IgD-negative memory B cell (primary cell): ENCODE measurements at regions not wholly inside any gene's neighbourhood (a gene's known extent, or its start where the extent isn't known, plus 50 kb on each side); places are given as distances from the start of the nearest gene placed in this dataset.

Source experiments
- H3K27ac Mint-ChIP-seq, 3 donors: one replicate each; pipeline ENCODE4 v1.8.0; 2020 to 2022; ENCODE audit warnings: mild to moderate bottlenecking in 3 of 3, mixed read lengths in 3 of 3, moderate library complexity in 1 of 3
- H3K27me3 Mint-ChIP-seq: one replicate; pipeline ENCODE4 v1.8.0; 2021; ENCODE audit warnings: mixed read lengths
- H3K36me3 Mint-ChIP-seq: one replicate; pipeline ENCODE4 v1.8.0; 2020; ENCODE audit warnings: mild to moderate bottlenecking, mixed read lengths
- H3K4me1 Mint-ChIP-seq, 3 donors: one replicate each; pipeline ENCODE4 v1.8.0; 2020 to 2022; ENCODE audit warnings: mixed read lengths in 3 of 3, mild to moderate bottlenecking in 1 of 3
- H3K4me3 Mint-ChIP-seq, 4 donors: one replicate each; pipeline ENCODE4 v1.8.0; 2020 to 2022; ENCODE audit warnings: mild to moderate bottlenecking in 4 of 4, mixed read lengths in 4 of 4, moderate library complexity in 3 of 4
- H3K9me3 Mint-ChIP-seq, 3 donors: one replicate each; pipeline ENCODE4 v1.8.0; 2020 to 2021; ENCODE audit warnings: mixed read lengths in 3 of 3, mild to moderate bottlenecking in 1 of 3

DNA sequence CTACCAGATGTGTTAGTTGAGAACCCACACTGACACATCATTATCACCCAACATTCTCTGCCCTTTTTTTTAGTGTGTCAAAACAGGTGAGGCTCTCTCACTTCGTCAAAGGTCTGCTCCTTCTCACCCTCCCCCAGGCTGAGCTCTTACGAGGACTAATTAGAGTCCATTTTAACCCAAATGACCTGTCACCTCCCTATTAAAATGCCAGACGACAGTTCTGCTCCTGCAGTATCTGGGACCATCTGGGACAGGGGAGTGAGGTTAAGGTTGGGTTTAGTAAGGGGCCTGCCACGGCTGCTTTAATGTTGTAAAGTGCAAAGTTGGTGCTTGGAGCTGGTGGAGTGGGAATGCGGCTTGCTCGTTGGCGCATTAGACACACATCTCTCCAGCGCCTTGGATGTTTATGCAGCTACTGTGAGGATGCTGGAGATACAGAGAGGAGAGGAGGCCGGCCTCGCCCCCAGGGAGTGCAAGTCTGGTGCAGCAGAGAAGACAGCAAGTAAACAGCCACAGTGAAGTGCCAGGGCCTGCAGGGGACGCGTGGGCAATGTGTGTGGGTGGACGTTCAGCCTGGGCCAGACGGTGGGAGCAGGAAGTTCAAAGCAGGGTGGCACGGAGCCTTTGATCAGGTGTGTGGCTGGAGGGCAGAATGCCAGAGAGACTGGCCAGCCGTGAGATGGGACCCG is 96.2 kb downstream of the C9orf50 start:
- Mint-ChIP-seq H3K9me3 (peaks cover 0 to 9% (median 4%) of the 10 kb centered on the region in 3 donors), H3K27ac (no peak overlapping the region), H3K4me3 (no peak overlapping the region), H3K36me3 (peaks cover 3% of the 10 kb centered on the region), H3K4me1 (no peaks in the 10 kb centered on the region), H3K27me3 (peaks cover 43% of the 10 kb centered on the region)

DNA sequence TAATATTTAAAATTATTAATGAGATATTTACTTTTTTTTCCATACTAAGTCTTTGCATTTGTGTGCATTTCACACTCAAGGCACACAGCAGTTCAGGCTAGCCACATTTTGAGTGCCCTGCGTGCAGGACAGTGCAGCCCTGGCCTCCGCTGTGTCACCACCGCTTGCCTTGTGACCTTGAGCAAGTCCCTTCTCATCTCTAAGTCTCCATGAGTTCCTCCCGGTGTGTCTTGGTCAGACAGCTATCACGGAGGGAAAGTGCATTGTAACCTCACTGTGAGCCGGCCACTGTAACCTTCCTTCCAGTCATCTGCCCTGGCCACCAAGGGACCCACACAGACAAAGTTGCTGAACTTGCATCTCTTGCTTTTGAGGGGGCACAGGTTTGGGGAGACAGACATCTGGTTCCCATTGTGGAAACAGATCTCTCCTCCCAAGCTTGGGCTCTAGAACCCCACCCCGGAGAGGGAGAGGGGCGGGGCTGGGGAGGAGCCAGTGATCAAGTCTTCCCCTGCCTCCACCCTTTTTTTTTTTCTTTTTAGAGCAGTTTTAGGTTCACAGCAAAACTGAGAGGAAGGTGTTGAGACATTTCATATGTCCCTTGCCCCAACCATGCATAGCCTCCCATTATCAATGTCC is 96.8 kb downstream of the C9orf50 start:
- Mint-ChIP-seq H3K36me3 (peaks cover 3% of the 10 kb centered on the region), H3K4me3 (no peak overlapping the region), H3K27ac (no peak overlapping the region), H3K27me3 (peaks cover 43% of the 10 kb centered on the region), H3K9me3 (peaks cover 0 to 8% (median 4%) of the 10 kb centered on the region in 3 donors), H3K4me1 (no peaks in the 10 kb centered on the region)

GRCh38 chr9:129522351-129522750 is 98.5 kb downstream of the C9orf50 start:
- peaks cover 4 to 10% (median 7%) of the 10 kb centered on the region in 3 donors for H3K9me3 Mint-ChIP-seq
- H3K4me3 Mint-ChIP-seq = no peak overlapping the region
- no peaks in the 10 kb centered on the region for H3K4me1 Mint-ChIP-seq
- H3K36me3 Mint-ChIP-seq = no peaks in the 10 kb centered on the region
- H3K27me3 Mint-ChIP-seq = peaks cover 41% of the 10 kb centered on the region
- H3K27ac Mint-ChIP-seq = no peak overlapping the region

DNA sequence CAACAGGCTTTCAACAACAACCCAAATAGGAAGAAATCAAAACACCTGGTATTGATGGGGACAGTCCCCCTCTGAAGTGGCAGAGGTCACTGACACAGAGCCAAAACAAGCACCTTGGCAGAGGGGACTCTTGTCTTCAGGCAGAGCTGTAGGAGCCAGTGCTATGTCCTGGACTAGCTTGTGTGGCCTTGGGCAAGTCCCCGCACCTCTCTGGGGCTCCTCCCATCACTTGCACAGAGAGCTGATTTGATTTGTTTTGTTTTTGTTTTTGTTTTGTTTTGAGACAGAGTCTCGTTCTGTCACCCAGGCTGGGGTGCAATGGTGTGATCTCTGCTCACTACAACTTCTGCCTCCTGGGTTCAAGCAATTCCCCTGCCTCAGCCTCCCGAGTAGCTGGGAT is 100.8 kb downstream of the C9orf50 start:
- H3K9me3 Mint-ChIP-seq = peaks cover 4 to 17% (median 13%) of the 10 kb centered on the region in 3 donors

DNA sequence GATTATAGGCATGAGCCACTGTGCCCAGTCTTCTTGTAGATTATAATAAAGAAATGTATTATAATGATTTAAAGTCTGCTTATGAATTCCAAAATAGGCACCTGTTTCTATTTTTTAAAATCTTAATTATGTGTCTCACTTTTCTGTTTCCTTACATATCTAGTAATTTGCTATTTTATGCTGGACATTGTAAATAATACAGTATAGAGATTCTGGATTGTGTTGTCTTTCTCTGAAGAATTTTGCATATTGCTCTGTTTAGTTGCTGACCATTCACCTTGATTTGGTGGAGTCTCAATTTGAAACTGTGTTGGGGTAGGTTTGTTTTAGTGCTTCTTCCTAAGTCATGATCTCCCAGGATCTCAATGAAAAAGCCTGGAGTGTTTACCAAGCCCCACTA is 102.8 kb downstream of the C9orf50 start:
- Mint-ChIP-seq H3K4me1 (no peaks in the 10 kb centered on the region), H3K27me3 (peaks cover 20% of the 10 kb centered on the region), H3K36me3 (no peaks in the 10 kb centered on the region), H3K27ac (no peak overlapping the region), H3K9me3 (peaks cover 4 to 24% (median 21%) of the 10 kb centered on the region in 3 donors), H3K4me3 (no peak overlapping the region)

More for the DNA sequence above, 100.8 kb downstream of the C9orf50 start:
- peaks cover 30% of the 10 kb centered on the region for H3K27me3 Mint-ChIP-seq
- no peaks in the 10 kb centered on the region for H3K4me1 Mint-ChIP-seq
- no peak overlapping the region for H3K27ac Mint-ChIP-seq
- H3K4me3 Mint-ChIP-seq = no peak overlapping the region
- no peaks in the 10 kb centered on the region for H3K36me3 Mint-ChIP-seq

- H3K36me3 Mint-ChIP-seq = no peaks in the 10 kb centered on the region
- peak overlapping the region in 1 of 4 donors; percentile 28 for H3K4me3 Mint-ChIP-seq
- H3K27me3 Mint-ChIP-seq = peaks cover 10% of the 10 kb centered on the region
- H3K4me1 Mint-ChIP-seq = no peaks in the 10 kb centered on the region
- no peak overlapping the region for H3K27ac Mint-ChIP-seq
- peaks cover 4 to 25% (median 22%) of the 10 kb centered on the region in 3 donors for H3K9me3 Mint-ChIP-seq
Observed at GRCh38 chr9:129517006-129517405, 103.9 kb downstream of the C9orf50 start.

DNA sequence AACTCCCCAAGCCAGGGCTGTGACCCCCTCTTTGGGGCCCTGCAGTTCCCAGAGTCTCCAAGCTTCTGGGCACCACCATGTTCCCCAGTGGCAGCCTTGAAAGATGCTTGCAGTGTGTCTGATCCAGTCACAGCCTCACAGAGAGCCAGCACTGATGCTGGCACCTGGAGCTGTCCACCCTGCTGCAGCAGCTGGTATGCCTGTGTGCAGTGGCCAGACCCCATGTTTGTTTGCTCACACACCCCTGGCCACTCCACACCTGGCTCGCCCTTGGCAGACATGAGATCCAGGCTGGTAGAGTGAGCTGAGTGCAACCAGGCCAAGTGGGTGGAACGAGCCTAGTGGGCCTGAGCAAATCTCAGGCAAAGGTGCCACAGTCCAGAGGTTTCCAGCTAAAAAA is 106.0 kb downstream of the C9orf50 start:
- H3K27me3 Mint-ChIP-seq = peaks cover 4% of the 10 kb centered on the region

GRCh38 chr9:129514497-129514867 is 106.4 kb downstream of the C9orf50 start:
- Mint-ChIP-seq H3K27ac (no peak overlapping the region), H3K9me3 (peaks cover 4 to 25% (median 22%) of the 10 kb centered on the region in 3 donors), H3K27me3 (peaks cover 4% of the 10 kb centered on the region), H3K4me1 (no peaks in the 10 kb centered on the region), H3K4me3 (no peak overlapping the region), H3K36me3 (no peaks in the 10 kb centered on the region)

More for the DNA sequence above, 106.0 kb downstream of the C9orf50 start:
- no peak overlapping the region for H3K27ac Mint-ChIP-seq
- no peak overlapping the region for H3K4me3 Mint-ChIP-seq
- H3K36me3 Mint-ChIP-seq = no peaks in the 10 kb centered on the region
- H3K9me3 Mint-ChIP-seq = peaks cover 4 to 25% (median 22%) of the 10 kb centered on the region in 3 donors
- H3K4me1 Mint-ChIP-seq = no peaks in the 10 kb centered on the region

GRCh38 chr9:129513856-129514496 is 106.9 kb downstream of the C9orf50 start:
- no peak overlapping the region for H3K4me3 Mint-ChIP-seq
- H3K4me1 Mint-ChIP-seq = no peaks in the 10 kb centered on the region
- no peaks in the 10 kb centered on the region for H3K36me3 Mint-ChIP-seq
- H3K9me3 Mint-ChIP-seq = peaks cover 4 to 25% (median 22%) of the 10 kb centered on the region in 3 donors
- H3K27me3 Mint-ChIP-seq = peaks cover 4% of the 10 kb centered on the region
- no peak overlapping the region for H3K27ac Mint-ChIP-seq

DNA sequence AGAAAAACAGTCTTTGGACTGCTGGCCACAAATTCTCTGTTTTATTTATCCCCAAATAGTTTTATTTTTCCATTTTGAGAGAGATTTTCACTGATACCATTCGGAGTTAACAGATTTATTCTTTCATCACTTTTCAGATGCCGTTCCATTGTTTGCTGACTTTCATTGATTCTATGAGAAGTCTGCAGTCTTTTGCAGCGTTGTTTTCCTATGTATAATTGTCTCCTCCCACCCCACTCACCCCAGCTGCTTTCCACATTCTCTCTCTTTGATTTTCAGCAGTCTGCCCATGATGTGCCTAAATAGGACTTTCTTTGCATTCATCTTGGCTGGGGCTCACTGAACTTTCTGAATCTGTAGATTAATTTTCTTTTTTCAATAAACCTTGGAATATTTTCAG is 107.6 kb downstream of the C9orf50 start:
- Mint-ChIP-seq H3K36me3 (no peaks in the 10 kb centered on the region), H3K27me3 (peaks cover 5% of the 10 kb centered on the region), H3K9me3 (peaks cover 3 to 22% (median 20%) of the 10 kb centered on the region in 3 donors), H3K27ac (no peak overlapping the region), H3K4me3 (no peak overlapping the region), H3K4me1 (no peaks in the 10 kb centered on the region)

DNA sequence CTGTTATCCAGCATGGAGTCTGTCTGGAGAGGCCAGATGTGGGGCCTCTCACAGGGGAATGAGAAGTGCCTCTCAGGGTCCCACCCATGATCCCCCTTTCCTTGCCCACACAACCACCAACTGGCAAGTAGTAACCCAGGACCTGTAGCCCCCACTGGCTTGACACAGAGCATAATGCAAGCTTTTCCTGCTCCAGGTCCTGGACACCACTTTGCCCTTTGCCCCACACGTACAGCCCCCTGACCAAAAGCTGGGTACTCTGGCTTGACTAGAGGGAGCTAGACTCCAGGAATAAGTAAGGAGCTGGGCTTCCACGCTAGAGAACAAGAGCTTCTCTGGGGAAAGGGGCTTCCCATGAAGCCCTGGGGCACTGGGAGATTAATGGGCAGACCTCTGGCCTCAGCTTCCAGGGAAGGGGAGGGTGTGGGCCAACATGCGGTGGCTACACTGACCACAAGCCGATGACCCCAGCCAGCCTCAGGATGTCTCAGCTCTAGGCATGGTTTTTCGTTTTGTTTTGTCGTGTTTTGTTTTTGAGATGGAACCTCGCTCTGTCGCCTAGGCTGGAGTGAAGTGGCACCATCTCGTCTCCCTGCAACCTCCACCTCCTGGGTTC is 109.5 kb downstream of the C9orf50 start:
- H3K4me1 Mint-ChIP-seq = no peaks in the 10 kb centered on the region
- H3K9me3 Mint-ChIP-seq = peaks cover 0 to 14% (median 13%) of the 10 kb centered on the region in 3 donors
- no peak overlapping the region for H3K4me3 Mint-ChIP-seq
- no peaks in the 10 kb centered on the region for H3K36me3 Mint-ChIP-seq
- peaks cover 7% of the 10 kb centered on the region for H3K27me3 Mint-ChIP-seq
- H3K27ac Mint-ChIP-seq = no peak overlapping the region

GRCh38 chr9:129509533-129509928 is 111.4 kb downstream of the C9orf50 start:
- no peak overlapping the region for H3K4me3 Mint-ChIP-seq
- peaks cover 0 to 8% (median 7%) of the 10 kb centered on the region in 3 donors for H3K9me3 Mint-ChIP-seq
- no peak overlapping the region for H3K27ac Mint-ChIP-seq
- no peaks in the 10 kb centered on the region for H3K36me3 Mint-ChIP-seq
- peaks cover 13% of the 10 kb centered on the region for H3K27me3 Mint-ChIP-seq
- no peaks in the 10 kb centered on the region for H3K4me1 Mint-ChIP-seq

- Mint-ChIP-seq H3K4me3 (no peak overlapping the region), H3K27me3 (peaks cover 18% of the 10 kb centered on the region), H3K4me1 (peaks cover 0 to 2% (median 0%) of the 10 kb centered on the region in 3 donors), H3K36me3 (no peaks in the 10 kb centered on the region), H3K9me3 (no peaks in the 10 kb centered on the region), H3K27ac (no peak overlapping the region)
Observed at GRCh38 chr9:129507805-129508204, 113.1 kb downstream of the C9orf50 start.

- Mint-ChIP-seq H3K27ac (no peak overlapping the region), H3K9me3 (no peaks in the 10 kb centered on the region), H3K4me1 (peaks cover 0 to 2% (median 0%) of the 10 kb centered on the region in 3 donors), H3K27me3 (peaks cover 21% of the 10 kb centered on the region), H3K36me3 (no peaks in the 10 kb centered on the region), H3K4me3 (no peak overlapping the region)
Observed at GRCh38 chr9:129506892-129507291, 114.0 kb downstream of the C9orf50 start.

DNA sequence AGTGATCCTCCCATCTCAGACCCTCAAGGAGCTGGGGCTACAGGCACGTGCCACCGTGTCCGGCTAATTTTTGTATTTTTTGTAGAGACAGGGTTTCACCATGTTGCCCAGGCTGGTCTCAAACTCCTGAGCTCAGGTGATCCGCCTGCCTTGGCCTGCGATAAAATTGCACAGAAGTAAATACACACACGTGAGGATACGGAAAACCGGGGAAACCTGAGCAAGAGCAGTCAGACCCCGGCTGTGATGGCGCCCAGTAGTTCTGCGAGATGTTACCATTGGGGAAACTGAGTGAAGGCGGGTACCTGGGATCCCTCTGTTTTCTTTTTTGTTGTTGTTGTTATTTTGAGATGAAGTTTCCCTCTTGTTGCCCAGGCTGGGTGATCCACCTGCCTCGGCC is 114.9 kb downstream of the C9orf50 start:
- Mint-ChIP-seq H3K36me3 (no peaks in the 10 kb centered on the region), H3K9me3 (no peaks in the 10 kb centered on the region), H3K4me3 (no peak overlapping the region), H3K27me3 (peaks cover 21% of the 10 kb centered on the region), H3K4me1 (peaks cover 0 to 2% (median 0%) of the 10 kb centered on the region in 3 donors), H3K27ac (no peak overlapping the region)
